Stimulated activated CD8-positive, alpha-beta memory T cell treated with anti-CD3 and anti-CD28 coated beads, Interleukin-4, amount 100 ng/mL, for 24 hours (primary cell): ENCODE measurements at regions not wholly inside any gene's neighbourhood (a gene's known extent, or its start where the extent isn't known, plus 50 kb on each side); places are given as distances from the start of the nearest gene placed in this dataset.

Experiments used
- DNase-seq: peaks from one replicate; pipeline ENCODE4 v3.0.0-alpha.2; 2020; ENCODE audit warnings: low read depth

DNA sequence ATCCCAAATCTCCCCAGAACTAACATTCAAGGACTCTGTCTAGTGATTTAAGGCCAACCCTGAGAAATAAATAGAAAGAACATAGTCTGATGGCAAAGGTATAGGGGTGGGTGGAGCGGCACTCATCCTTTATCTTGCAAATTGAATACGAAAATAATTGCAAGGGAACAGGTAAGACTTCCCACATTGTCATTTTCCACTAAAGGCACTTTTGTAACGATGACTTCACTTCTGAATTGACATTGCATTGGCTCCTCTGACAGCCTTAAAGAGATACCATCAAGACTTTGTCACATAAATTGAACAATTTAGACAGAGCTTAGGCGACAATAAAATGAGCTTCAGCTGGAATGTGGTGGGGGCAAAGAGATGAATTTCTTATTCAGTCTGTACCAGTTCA is 75.3 kb upstream of the PLCL2 start:
- DNase-seq, result no peak

DNA sequence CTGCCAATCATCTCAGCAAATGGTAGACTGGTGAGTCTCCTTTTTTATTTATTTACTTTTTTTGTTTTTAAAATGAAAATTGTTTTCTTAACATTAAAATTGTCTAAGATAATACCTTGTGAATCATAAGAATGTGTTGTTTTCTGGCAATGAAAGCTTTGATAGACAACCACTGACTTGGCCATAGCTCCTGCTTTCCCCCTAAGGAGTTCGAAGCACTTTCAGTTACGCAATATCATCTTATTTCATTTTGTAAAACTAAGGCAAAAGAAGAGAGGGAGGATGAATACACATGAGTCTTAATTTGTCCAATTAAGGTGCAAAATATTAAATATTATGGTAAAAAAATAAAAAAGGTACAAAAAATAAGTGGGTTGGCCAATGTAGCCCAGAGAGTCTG is 74.8 kb upstream of the PLCL2 start:
- no peak for DNase-seq

DNA sequence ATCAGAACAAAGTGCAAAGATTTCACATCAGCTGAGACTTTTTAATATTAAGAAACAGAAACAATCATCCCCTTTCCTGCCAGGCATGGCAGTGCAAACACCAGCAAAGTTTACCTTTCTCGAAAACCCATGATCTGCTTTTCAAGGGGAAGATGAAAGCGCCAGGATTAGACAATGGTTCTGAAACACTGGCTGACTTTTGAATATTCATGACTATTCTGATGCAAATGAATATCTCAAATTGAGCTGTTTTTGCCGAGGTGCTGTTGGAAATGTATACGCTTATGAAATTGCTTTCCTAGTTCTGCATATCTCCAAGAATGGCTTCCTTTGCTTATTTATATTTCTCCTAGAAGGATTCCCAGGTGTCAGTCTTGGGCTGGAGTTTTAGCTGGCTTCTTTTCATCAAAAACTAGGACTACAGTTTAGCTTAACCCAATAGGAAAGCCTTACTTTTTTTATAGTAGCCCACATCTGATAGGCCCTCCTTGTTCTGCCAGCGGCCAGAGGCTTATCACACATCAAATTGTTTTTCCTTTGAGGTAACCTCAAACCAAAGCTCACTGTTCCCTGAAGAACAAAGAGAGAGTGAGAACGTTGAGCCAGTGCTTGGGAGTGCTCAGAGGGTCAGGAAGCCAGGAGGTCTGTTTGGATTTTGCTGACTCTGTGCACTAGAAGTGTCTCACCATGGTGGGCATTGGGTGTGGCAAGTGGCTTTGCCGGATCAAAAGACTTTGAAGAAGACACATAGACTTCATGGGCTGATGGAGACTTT is 74.0 kb upstream of the PLCL2 start:
- DNase-seq, result no peak

DNA sequence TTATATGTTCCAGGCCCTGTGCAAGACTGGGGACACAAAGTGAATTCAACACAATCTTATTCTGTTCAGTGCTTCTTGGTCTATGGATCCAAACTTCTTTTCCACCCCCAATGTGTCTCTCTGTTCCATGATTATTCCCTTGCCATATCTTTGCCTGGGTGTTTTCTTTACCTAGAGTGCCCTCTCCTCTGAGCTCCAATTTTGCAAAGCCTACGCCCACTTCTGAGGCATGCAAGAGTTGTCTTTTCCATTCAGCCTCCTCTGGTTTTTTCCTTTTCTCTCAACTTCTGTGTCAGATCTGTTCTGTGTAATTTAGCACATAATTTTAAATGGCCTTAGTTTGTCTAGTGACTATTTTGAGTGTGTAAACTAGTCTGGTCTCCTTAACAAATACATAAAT is 72.8 kb upstream of the PLCL2 start:
- no peak for DNase-seq

DNA sequence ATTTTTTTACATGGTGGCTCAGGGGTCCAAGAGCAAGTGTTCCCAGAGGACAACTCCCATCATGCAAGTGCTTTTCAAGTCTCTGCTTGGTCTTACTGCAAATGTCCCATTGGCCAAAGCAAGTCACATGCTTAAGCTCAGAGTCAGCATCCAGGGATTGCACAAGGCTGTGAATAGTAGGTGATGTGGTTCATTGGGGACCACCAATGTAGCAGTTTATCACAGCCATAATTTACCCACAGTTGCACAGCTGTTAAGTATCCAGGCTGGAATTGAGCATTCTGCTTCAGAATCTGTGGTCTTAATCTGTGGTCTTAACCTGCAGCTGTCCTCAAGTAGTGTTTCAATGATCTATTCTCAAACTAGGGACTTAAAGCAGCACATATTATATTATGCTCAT is 71.4 kb upstream of the PLCL2 start:
- DNase-seq, result no peak

DNA sequence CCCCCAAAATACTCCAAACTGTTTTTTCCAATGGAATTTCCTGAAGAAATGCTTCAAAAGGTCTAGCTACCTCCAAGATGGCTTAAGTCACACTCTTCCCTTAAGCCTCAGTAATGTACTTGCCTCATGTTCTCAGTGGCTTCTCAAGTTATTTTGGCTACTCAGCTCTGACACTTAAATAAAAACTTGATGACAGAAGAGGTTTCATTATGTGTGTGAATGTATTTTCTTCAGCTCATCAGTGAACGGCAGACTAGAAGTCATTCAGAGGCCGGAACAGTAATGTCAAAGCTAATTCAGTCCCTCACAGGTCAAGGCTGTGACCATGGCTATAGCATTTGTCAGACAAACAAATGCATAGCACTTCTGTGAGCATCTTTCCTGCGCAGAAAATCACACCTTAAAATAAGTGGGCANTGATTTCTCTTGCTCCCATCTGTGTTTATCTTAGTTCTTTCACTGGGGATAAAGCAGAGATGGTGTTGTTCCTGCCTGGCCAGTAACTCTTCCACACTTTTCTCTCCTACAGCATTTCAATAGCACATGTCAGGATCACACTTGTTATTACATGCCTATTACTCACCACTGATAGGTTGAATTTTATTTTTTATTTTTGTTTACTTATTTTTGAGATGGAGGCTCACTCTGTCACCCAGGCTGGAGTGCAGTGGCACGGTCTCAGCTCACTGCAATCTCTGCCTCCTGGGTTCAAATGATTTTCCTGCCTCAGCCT is 68.5 kb upstream of the PLCL2 start:
- no peak for DNase-seq

DNA sequence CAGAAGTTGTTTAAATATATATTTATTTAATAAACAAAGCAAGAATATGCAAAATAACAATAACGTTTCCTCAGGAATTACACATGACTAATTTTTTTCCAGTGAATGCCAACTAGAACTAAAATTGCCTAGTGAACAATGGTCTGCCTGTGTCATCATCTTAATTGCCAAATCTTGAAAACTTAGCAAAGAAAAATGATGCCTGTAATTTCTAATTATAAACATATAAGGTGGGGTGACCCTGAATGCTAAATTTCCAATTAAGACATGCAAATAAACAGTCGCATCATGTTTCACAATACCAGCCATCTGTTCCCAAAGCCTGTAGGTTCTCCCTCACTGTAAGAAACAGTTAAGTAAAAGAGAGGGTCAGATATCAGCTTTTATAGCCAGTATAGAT is 67.6 kb upstream of the PLCL2 start:
- no peak for DNase-seq

DNA sequence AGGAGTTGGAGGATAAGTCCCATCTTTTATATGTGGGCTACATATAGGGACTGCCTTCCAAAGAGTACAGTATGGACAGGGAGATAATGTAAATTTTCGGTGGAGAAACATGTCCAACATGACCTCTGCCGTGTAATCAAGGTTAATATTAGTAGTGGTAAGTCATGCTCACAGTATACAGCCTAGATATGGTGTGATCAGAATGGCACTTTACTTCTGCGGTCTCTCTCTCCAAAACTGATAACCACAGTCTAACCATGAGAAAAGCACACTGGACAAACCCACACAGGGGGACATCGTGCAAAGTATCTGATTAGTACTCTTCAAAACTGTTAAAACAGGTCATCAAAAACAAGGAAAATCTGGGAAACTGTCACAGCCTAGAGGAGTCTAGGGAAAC is 66.6 kb upstream of the PLCL2 start:
- no peak for DNase-seq

DNA sequence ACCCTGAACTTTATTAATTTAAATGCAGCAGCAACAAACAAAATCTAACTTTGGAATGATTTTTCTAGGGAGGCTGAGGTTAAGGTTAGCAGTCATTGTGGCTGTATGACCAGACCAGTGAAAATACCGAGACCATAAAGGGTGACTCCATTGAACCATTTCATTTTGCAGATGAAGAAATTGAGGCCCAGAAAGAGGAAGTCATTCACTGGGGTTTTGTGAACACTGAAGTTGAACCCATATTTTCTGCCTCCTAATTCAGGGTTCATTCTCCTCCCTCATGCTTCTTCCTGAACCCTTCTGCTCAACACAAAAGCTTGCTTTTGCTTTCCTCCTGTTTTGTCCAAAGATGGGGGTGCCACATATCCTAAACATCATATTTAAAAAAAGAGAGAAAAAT is 65.8 kb upstream of the PLCL2 start:
- DNase-seq, result no peak

DNA sequence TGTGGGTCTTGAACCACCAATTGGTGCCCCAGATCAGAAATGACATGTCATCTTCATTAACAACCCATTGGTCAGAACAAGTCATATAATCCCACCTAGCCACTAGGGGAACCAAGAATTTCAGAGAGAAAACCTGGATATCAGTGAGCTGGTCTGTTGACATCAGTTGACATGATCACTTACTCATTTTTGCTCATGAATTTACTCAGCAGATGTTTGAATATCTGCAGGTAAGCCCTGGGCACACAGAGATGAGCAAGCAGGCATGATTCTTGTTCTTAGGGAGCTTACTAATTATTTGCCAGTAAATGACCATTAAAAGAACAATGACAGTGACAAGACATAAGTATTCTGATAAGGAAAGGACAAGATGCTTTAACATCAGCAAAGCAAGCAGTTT is 64.3 kb upstream of the PLCL2 start:
- no peak for DNase-seq

DNA sequence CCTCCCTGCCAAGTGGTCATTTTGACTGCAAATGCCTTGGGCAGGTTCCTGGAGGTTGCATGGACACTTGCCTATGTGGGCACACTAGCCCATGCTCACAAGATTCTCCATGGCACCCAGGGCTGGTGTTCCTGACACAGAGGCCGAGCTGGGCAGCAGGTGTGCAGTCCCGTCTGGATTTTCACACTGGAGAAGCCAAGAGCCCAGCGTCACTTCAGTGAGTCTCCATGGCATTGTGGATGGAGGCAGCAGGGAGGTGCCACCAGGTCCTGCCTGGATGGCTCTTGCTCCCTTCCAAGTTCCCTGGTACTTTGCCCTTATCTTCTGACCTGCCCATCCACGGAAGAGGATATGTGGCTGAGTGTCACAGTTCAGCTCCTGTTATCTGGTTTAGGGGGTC is 63.7 kb upstream of the PLCL2 start:
- no peak for DNase-seq

DNA sequence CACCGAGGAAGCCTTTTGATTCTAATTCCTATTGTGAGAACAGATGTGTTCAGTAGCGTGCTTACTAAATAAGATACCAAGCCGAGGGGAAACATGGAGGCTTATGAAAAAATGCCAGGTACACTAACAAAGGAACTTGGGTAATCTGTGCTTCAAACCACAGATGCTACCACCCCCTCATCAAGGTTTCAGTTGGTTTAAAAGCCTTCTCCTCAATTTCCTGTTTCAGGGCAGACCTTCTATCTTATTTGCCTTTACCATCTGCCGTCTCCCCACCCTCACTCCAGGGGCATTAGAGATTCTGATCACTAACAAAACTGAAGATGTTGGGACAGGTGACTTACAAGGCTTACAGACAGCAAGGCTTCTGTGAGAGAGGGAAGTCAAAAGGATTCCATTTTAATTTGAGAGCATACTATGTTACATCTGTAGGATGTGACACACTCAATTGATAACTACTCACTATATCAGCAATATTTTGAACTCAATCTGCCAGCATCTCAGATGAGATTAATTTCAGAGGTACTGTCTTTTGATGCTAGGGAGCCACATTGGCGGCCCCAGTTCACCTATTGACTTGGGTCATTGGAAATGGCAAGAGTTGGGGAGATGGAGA is 60.6 kb upstream of the PLCL2 start:
- DNase-seq, result no peak

DNA sequence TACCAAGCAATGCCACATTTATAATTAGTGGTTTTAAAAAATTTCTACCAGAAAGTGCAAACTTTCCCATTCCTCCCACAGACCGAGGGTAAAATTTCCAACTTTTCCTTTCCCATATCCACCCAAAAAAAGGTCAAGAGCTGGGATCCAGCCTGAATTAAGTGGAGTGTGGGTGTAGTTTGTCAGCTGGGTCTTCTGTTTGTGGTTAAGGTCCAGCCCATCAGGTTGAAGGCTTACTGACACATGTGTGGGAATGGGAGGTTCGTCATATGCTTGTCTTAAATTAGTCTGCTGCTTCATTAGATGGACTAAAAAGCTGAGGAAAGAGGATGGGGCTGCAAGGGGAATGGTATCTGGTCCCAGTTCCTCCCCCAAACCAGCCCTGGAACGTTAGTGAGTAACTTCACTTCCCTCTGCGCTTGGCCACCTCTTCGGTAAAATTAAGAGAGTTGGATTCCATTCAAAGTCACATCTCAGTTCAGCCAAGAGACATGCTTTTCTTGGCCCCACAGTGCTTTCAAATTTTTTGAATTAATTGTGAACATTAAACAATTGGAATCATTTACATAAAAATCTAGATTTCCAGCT is 59.0 kb upstream of the PLCL2 start:
- DNase-seq, result no peak

DNA sequence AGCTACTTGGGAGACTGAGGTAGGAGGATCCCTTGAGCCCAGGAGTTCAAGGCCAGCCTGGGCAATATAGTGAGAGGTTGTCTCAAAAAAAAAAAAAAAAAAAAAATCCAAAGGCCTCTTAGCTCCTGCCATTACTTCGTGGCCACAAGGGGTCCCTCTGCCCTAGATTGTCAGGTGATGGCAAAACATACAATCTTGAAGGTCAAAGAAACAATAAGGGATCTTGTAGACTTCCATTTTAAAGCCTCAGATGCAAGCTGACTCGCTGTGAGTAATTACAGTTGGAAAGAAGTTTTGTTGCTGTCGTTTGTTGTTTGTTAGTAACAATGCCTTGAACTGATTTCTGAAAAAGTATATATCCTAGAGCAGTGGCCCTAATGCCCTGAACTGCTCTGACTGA is 55.9 kb upstream of the PLCL2 start:
- no peak for DNase-seq

DNA sequence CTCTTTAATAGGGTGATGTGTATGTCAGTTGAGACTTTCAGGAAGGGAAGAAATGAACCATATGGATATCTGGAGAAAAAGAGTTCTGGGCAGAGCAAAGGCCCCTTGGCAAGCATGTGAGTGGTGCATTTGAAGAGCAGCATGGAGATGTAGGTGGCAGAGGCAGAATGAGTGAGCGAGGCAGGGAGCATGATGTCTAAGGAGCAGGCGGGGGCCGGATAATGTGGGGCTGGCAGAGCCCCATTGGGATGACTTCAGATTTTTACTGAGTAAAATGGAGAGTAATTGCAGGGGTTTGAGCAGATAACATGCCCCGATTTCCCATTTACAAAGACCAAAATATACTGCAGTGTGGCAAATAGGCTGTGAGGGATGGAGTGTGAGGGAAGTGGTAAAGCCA is 52.9 kb upstream of the PLCL2 start:
- DNase-seq, result no peak

DNA sequence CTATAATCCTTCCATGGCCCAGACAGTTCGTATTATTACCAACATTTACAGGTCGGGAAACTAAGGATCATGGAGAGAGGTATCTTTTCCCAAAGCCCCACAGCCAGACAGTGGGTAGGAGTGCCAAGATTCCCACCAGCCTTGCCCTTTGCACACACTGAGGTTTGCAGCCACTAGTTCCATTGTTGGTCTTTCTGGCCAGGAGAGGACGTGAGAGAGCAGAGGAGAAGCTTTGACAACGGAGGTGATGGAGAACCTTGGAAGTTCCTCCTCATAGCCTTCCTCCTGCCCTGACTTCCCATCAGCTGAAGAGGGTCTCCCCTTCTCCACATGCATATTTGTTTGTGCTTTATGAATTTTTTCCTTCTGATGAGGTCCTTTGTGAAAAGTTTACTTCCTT is 50.5 kb upstream of the PLCL2 start:
- DNase-seq, result no peak

DNA sequence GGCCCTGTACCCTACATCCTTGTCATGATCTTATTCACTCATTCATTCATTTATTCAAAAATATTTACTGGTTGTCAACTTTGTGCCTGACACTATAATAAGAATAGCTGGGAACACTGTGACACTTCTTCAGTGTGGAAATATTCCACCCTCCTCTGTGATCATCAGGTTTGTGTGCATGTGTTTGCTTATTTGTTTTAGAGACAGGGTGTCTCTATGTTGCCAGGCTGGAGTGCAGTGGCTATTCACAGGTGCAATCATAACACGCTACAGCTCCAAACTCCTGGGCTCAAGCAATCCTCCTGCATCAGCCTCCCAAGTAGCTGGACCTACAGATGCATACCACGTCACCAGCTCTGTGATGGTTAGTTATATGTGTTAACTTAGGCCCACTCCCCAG is 50.0 kb upstream of the PLCL2 start:
- no peak for DNase-seq
